ENCODE measurements at regions not wholly inside any gene's neighbourhood (a gene's known extent, or its start where the extent isn't known, plus 50 kb on each side); places are given as distances from the start of the nearest gene placed in this dataset.

GRCh38 chr3:66797889-66798560 lies 200.1 kb upstream of the KBTBD8 start:
- Histone ChIP-seq H3K36me3 (ENCODE audit: control insufficient read depth, low read depth, low read length) (no peaks in the 10 kb centered on the region), H3K9ac (ENCODE audit: low read length) (no peak overlapping the region), H3K27ac (ENCODE audit: low read length) (peak overlapping the region; percentile 31), H3K4me1 (ENCODE audit: control insufficient read depth, low read depth, low read length) (peaks cover 14% of the 10 kb centered on the region), H3K9me3 (ENCODE audit: control insufficient read depth, low read depth, low read length) (peaks cover 7% of the 10 kb centered on the region), H3K27me3 (ENCODE audit: control insufficient read depth, insufficient read depth, low read length) (no peaks in the 10 kb centered on the region), H3K4me3 (ENCODE audit: low read length) (peak overlapping the region; percentile 26)

GRCh38 chr3:66800941-66801545 lies 197.1 kb upstream of the KBTBD8 start:
- H3K36me3 ChIP-seq (ENCODE audit: control insufficient read depth, low read depth, low read length): no peaks in the 10 kb centered on the region

GRCh38 chr3:66803206-66803605 lies 194.9 kb upstream of the KBTBD8 start:
- Histone ChIP-seq H3K27ac (ENCODE audit: low read length) (no peak overlapping the region), H3K36me3 (ENCODE audit: control insufficient read depth, low read depth, low read length) (no peaks in the 10 kb centered on the region), H3K4me1 (ENCODE audit: control insufficient read depth, low read depth, low read length) (peaks cover 5% of the 10 kb centered on the region), H3K4me3 (ENCODE audit: low read length) (no peak overlapping the region), H3K27me3 (ENCODE audit: control insufficient read depth, insufficient read depth, low read length) (no peaks in the 10 kb centered on the region), H3K9ac (ENCODE audit: low read length) (no peak overlapping the region), H3K9me3 (ENCODE audit: control insufficient read depth, low read depth, low read length) (peaks cover 4% of the 10 kb centered on the region)

More at GRCh38 chr3:66800941-66801545, 197.1 kb upstream of the KBTBD8 start:
- Histone ChIP-seq H3K4me3 (ENCODE audit: low read length) (no peak overlapping the region), H3K27ac (ENCODE audit: low read length) (no peak overlapping the region), H3K9ac (ENCODE audit: low read length) (no peak overlapping the region), H3K4me1 (ENCODE audit: control insufficient read depth, low read depth, low read length) (peaks cover 14% of the 10 kb centered on the region), H3K27me3 (ENCODE audit: control insufficient read depth, insufficient read depth, low read length) (no peaks in the 10 kb centered on the region), H3K9me3 (ENCODE audit: control insufficient read depth, low read depth, low read length) (peaks cover 7% of the 10 kb centered on the region)

- Histone ChIP-seq H3K27me3 (ENCODE audit: control insufficient read depth, insufficient read depth, low read length) (no peaks in the 10 kb centered on the region), H3K9me3 (ENCODE audit: control insufficient read depth, low read depth, low read length) (peaks cover 4% of the 10 kb centered on the region), H3K9ac (ENCODE audit: low read length) (no peak overlapping the region), H3K36me3 (ENCODE audit: control insufficient read depth, low read depth, low read length) (no peaks in the 10 kb centered on the region), H3K27ac (ENCODE audit: low read length) (no peak overlapping the region), H3K4me1 (ENCODE audit: control insufficient read depth, low read depth, low read length) (no peaks in the 10 kb centered on the region), H3K4me3 (ENCODE audit: low read length) (no peak overlapping the region)
Observed at GRCh38 chr3:66803721-66804695, 194.1 kb upstream of the KBTBD8 start.

GRCh38 chr3:66808891-66809594 lies 189.1 kb upstream of the KBTBD8 start:
- H3K36me3 ChIP-seq (ENCODE audit: control insufficient read depth, low read depth, low read length): no peaks in the 10 kb centered on the region
- H3K27ac ChIP-seq (ENCODE audit: low read length): no peak overlapping the region
- no peak overlapping the region for H3K9ac ChIP-seq (ENCODE audit: low read length)
- no peaks in the 10 kb centered on the region for H3K9me3 ChIP-seq (ENCODE audit: control insufficient read depth, low read depth, low read length)
- no peaks in the 10 kb centered on the region for H3K4me1 ChIP-seq (ENCODE audit: control insufficient read depth, low read depth, low read length)
- no peak overlapping the region for H3K4me3 ChIP-seq (ENCODE audit: low read length)
- no peaks in the 10 kb centered on the region for H3K27me3 ChIP-seq (ENCODE audit: control insufficient read depth, insufficient read depth, low read length)

GRCh38 chr3:66809595-66809958 lies 188.5 kb upstream of the KBTBD8 start:
- Histone ChIP-seq H3K36me3 (ENCODE audit: control insufficient read depth, low read depth, low read length) (no peaks in the 10 kb centered on the region), H3K9ac (ENCODE audit: low read length) (no peak overlapping the region), H3K4me1 (ENCODE audit: control insufficient read depth, low read depth, low read length) (peaks cover 4% of the 10 kb centered on the region), H3K27me3 (ENCODE audit: control insufficient read depth, insufficient read depth, low read length) (no peaks in the 10 kb centered on the region), H3K4me3 (ENCODE audit: low read length) (no peak overlapping the region), H3K9me3 (ENCODE audit: control insufficient read depth, low read depth, low read length) (no peaks in the 10 kb centered on the region), H3K27ac (ENCODE audit: low read length) (no peak overlapping the region)

- Histone ChIP-seq H3K4me3 (ENCODE audit: low read length) (no peak overlapping the region), H3K4me1 (ENCODE audit: control insufficient read depth, low read depth, low read length) (peaks cover 14% of the 10 kb centered on the region), H3K27ac (ENCODE audit: low read length) (no peak overlapping the region), H3K9ac (ENCODE audit: low read length) (no peak overlapping the region), H3K36me3 (ENCODE audit: control insufficient read depth, low read depth, low read length) (no peaks in the 10 kb centered on the region), H3K27me3 (ENCODE audit: control insufficient read depth, insufficient read depth, low read length) (no peaks in the 10 kb centered on the region), H3K9me3 (ENCODE audit: control insufficient read depth, low read depth, low read length) (no peaks in the 10 kb centered on the region)
Observed at GRCh38 chr3:66812136-66812535, 186.0 kb upstream of the KBTBD8 start.

- Histone ChIP-seq H3K4me1 (ENCODE audit: control insufficient read depth, low read depth, low read length) (peaks cover 14% of the 10 kb centered on the region), H3K27me3 (ENCODE audit: control insufficient read depth, insufficient read depth, low read length) (no peaks in the 10 kb centered on the region), H3K9ac (ENCODE audit: low read length) (no peak overlapping the region), H3K9me3 (ENCODE audit: control insufficient read depth, low read depth, low read length) (no peaks in the 10 kb centered on the region), H3K36me3 (ENCODE audit: control insufficient read depth, low read depth, low read length) (no peaks in the 10 kb centered on the region), H3K4me3 (ENCODE audit: low read length) (no peak overlapping the region), H3K27ac (ENCODE audit: low read length) (no peak overlapping the region)
Observed at GRCh38 chr3:66812741-66813140, 185.4 kb upstream of the KBTBD8 start.

GRCh38 chr3:66816090-66816761 lies 181.9 kb upstream of the KBTBD8 start:
- H3K27ac ChIP-seq (ENCODE audit: low read length): no peak overlapping the region
- H3K36me3 ChIP-seq (ENCODE audit: control insufficient read depth, low read depth, low read length): no peaks in the 10 kb centered on the region
- H3K4me1 ChIP-seq (ENCODE audit: control insufficient read depth, low read depth, low read length): peaks cover 37% of the 10 kb centered on the region
- no peaks in the 10 kb centered on the region for H3K27me3 ChIP-seq (ENCODE audit: control insufficient read depth, insufficient read depth, low read length)
- no peak overlapping the region for H3K9ac ChIP-seq (ENCODE audit: low read length)
- H3K9me3 ChIP-seq (ENCODE audit: control insufficient read depth, low read depth, low read length): no peaks in the 10 kb centered on the region
- H3K4me3 ChIP-seq (ENCODE audit: low read length): no peak overlapping the region

GRCh38 chr3:66817951-66818557 lies 180.1 kb upstream of the KBTBD8 start:
- H3K9me3 ChIP-seq (ENCODE audit: control insufficient read depth, low read depth, low read length): no peaks in the 10 kb centered on the region

More at GRCh38 chr3:66817951-66818557, 180.1 kb upstream of the KBTBD8 start:
- H3K4me1 ChIP-seq (ENCODE audit: control insufficient read depth, low read depth, low read length): peaks cover 40% of the 10 kb centered on the region
- no peak overlapping the region for H3K27ac ChIP-seq (ENCODE audit: low read length)
- no peak overlapping the region for H3K9ac ChIP-seq (ENCODE audit: low read length)
- H3K27me3 ChIP-seq (ENCODE audit: control insufficient read depth, insufficient read depth, low read length): no peaks in the 10 kb centered on the region
- H3K36me3 ChIP-seq (ENCODE audit: control insufficient read depth, low read depth, low read length): no peaks in the 10 kb centered on the region
- no peak overlapping the region for H3K4me3 ChIP-seq (ENCODE audit: low read length)
